Glomerular endothelial cell (primary cell): ENCODE measurements at regions not wholly inside any gene's neighbourhood (a gene's known extent, or its start where the extent isn't known, plus 50 kb on each side); places are given as distances from the start of the nearest gene placed in this dataset.
"Not testable (repeated sequence)": the region's sequence is repeated elsewhere in the genome, so short reads cannot be mapped to it uniquely, and the experiment has no call there.

Experiments
- DNase-seq: peaks from one replicate; pipeline ENCODE4 v3.0.0-alpha.2; 2011; ENCODE audit warnings: low read depth, low spot score; ENCODE audit errors: extremely low read depth

DNA sequence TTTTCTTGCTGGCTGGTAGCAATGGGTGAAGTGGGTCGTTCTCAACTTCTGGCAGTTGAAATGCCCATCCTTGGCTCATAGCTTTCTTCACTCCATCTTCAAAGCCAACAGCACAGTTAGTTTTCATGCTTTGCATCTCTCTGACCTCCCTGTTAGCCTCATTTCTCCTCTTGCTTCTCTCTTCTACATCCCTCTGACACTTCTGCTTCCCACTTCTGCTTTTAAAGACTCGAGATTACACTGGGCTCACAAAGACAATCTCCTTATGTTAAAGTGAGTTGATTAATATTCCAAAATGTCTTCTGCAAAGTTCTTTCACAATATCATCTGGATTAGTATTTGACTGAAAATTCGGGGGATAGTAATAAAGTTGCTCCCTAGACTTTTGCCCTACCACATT lies 684.8 kb upstream of the CCNG1 start:
- DNase-seq, result no peak

GRCh38 chr5:162762119-162762518 lies 675.3 kb upstream of the CCNG1 start:
- no peak for DNase-seq

GRCh38 chr5:162769019-162769418 lies 668.4 kb upstream of the CCNG1 start:
- DNase-seq, result no peak

DNA sequence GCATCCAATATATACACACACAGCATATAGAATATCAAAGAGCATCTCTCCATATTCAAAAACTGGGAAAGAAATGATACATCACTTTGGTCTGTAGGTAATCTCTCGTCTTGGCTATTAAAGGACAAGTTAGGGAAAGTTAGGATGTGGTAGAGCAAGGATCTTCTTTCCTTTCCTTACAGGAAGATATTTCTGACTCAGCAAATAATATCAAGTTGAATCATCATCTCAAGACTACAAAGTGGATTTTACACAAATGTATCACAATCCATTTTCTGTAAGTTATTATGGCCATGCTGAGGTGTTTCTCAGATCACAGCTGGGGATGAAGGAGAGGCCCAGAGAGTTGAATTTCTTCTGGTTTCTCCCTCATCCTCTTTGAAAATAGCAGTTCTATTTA lies 651.7 kb upstream of the CCNG1 start:
- no peak for DNase-seq

DNA sequence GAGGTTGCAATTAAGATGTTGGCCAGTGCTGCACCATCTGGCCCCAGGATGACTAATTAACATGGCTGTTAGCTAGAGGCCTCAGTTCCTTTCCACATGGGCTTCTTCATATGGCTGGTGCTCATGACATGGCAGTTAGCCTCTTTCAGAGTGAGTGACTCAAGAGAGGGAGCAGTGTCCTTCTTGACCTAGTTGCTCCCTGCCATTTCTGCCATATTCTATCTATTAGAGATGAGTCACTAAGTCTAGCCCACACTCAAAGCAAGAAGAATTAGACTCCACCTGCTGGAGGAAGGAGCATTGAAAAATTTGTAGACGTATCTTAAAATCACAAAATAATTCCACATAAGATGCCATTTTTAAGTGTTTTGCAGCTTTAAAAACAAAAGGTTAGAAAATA lies 651.2 kb upstream of the CCNG1 start:
- no peak for DNase-seq

GRCh38 chr5:162796507-162796906 lies 640.9 kb upstream of the CCNG1 start:
- DNase-seq, result no peak

DNA sequence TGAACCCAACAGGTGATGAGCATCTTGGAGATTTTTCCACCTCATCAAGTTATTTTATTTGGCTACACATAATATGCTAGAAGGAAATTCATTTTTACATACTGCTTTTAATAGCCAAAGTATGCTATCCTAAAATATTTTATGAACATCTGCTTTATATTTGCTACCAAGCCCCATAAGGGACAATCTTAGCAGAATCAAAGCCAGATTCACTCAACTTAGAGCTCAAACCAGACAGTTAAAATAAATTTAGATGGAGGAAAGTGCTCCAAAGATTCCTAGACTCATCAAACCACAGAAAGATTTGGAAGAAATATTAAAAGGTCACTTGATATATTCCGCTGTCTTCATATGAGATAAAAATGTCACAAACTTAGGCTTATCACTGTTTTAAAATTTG lies 637.1 kb upstream of the CCNG1 start:
- DNase-seq, result no peak

- no peak for DNase-seq
Measured at GRCh38 chr5:162801235-162801634, 636.2 kb upstream of the CCNG1 start.

DNA sequence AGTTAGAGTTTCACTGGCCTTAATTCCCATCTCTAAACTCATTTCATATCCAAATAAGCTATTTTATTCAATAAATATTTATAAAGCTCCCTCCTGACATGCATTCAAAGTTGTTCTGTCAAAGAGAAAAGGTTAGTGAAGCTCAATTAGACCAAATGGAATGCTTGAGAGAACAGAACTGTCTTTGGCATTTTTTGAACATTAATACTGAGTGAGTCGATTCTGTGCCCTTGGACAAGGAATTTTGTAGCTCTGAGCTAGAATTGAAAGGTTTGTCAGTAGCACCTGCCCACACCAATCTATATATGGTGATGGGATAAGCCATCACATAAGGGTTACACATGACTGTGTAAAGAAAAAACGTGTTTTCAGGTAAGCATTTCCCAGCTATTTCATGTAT lies 631.2 kb upstream of the CCNG1 start:
- no peak for DNase-seq

DNA sequence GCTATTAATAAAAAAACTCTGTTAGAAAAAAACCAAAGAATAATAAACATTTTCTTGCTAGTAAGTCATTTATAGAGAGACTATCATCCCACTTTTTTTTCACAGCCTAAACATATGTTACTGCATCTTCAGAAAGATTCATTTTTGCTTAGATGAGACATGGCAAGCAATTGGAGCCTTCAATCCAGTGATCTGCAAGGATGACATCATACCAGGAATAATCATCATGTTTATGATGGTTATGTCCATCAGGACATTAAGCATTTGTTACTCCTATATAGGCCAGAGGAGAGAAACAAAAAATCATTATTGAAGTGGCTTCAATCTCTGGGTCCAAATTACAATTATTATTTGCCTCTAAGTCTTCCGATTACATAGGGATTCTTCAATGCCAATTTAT lies 626.3 kb upstream of the CCNG1 start:
- no peak for DNase-seq

GRCh38 chr5:162816816-162817215 lies 620.6 kb upstream of the CCNG1 start:
- no peak for DNase-seq

DNA sequence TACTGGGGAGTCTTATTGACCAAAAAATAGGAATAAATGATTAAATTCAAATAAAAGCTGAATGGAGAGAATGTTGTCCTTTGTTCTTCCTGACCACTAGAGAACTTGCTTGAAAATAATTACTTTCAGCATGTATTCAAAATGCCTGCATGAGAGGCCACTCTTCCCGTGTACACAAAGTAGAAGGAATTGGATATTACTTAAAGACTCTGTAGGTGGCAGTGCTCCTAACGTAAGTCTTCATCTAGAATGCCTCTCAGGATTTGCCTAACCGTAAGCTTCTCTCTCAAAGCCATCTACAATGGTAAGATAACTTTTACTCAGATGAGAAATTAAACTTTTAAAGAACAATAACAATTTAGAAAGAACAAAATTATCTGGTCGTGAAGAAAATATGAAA lies 620.0 kb upstream of the CCNG1 start:
- no peak for DNase-seq

DNA sequence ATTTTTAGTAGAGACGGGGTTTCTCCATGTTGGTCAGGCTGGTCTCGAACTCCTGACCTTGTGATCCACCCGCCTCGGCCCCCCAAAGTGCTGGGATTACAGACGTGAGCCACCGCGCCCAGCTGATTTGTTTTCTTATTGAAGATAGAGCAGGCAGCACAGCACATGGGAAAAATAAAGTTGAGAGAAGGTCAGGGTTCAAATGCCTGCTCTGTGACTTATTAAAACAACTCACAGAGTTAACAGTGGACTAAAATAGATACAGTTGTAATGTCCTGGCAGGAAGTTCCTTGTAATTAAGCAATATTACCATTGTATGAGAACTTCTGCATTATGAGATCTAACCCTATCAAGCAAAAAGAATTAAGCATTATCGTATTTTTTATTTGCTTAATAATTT lies 615.7 kb upstream of the CCNG1 start:
- DNase-seq, result not testable (repeated sequence)

GRCh38 chr5:162824360-162824759 lies 613.0 kb upstream of the CCNG1 start:
- DNase-seq, result no peak

DNA sequence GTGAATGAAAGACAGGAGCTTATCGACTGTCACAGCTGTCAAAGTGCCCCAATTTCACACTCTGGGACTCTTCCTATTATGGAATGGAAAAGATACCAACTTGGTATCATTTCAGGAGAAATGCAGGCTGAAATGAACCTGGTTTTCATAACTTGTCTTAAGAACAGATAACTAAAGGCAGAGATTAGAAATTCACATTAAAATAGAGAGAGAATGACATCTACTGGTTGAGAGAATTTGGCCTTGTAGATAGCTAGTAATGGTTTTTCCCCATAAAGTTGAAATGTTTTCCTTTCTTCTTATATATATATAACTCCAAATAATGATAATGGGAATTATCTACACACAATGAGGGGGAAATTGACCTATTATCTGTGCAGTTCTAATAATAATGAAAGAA lies 600.2 kb upstream of the CCNG1 start:
- DNase-seq, result no peak

DNA sequence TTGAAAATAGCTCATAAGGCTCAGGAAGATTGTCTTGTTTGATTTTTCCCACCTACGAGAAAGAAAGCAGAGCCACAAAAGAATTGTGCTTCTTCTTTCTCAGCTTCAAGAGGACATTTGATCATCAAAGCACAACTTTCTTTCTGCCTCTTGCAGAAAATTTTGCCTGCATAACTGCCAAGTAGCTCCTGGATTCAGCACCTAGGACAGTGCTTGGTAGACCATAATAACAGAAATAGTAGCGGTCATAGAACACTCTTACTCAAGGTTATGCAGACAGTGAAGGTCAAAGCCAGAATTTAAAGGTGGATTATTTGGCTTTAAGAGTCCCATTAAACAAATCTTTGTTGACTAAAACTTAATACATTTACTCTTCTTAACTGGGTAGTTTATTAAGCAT lies 594.7 kb upstream of the CCNG1 start:
- DNase-seq, result no peak

DNA sequence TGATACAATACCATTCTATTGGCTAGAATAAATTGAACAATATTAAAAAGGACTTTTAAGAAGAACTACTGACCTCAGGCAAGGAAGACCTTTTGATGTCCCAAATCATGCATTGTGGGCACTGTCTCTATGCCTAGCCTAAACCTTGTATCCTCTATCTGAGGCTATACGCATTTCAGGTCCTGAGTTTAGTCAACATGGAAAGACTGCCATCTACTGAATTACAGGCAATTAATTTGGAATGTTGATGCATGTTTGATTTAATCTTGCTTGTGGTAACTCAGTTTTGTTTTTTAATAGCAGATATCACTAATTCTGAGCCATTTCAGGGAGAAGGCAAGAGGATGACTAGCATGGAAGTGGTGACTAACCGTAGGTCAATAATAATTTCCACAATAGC lies 585.3 kb upstream of the CCNG1 start:
- no peak for DNase-seq

- DNase-seq, result no peak
Measured at GRCh38 chr5:162858770-162859169, 578.6 kb upstream of the CCNG1 start.

DNA sequence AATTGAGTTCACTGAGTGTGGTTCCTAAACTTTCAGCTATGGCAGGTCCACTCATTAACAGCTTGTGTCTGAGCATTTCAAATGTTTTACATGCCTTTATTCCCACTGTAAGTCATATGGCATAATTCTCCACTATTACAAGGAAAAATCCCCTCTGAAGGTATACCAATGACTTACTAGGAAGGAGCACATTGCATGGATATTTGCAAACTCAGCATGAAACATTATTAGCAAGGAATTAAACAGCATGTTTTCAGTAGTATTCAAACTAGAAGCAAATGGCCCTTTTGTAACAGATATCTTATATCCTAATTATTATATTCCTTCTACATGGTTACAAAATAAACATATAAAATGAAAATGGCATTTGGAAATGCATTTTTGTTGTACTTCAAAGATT lies 566.4 kb upstream of the CCNG1 start:
- DNase-seq, result no peak

DNA sequence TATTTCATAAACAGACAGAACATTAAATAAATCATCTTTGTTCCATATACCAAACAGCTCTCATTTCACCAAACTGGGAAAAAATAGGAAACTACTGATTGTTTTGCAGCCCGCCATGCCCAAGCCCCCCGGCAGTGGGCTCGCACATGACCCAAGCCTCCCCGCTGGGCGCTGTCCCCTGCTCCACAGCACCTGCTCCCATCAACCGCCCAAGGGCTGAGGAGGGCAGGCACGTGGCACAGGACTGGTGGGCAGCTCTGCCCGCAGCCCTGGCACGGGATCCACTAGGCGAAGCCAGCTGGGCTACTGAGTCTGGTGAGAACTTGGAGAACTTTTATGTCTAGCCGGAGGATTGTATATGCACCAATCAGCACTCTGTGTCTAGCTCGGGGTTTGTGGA lies 554.8 kb upstream of the CCNG1 start:
- DNase-seq, result no peak

GRCh38 chr5:162886717-162887116 lies 550.7 kb upstream of the CCNG1 start:
- no peak for DNase-seq

DNA sequence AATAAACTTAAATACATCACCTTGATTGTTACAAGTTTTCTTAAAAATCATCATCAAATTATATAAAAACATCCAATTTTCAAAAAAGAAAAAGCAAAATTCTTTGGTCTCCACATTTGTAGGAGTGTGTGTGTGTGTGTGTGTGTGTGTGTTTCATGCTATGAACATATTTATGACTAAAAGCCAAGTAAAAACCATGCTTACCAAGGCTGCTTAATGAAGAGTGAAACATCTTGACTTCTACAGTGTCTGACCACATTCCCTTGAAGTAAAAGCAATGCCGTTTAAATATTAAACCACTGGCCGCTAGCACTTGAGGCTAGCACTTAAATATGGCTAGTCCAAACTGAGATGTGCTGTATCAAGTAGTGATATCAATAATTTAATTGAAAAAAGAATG lies 549.1 kb upstream of the CCNG1 start:
- no peak for DNase-seq

DNA sequence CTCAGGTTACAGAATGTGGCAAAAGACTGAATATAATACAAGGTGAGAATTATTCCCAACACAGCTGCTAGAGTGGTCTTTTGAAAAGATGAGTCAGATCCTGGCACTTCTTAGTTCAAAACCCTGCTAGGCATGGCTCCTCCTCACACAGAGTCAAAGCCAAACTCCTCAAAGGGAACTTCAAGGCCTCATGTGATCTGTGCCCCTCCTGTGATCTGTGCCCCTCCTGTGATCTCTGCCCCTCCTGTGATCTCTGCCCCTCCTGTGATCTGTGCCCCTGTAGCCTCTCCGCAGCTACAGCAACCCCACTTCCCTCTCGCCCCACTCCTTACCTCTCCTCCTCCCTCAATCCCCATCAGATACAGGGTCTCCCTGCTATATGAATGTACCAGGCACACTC lies 525.5 kb upstream of the CCNG1 start:
- DNase-seq, result no peak

DNA sequence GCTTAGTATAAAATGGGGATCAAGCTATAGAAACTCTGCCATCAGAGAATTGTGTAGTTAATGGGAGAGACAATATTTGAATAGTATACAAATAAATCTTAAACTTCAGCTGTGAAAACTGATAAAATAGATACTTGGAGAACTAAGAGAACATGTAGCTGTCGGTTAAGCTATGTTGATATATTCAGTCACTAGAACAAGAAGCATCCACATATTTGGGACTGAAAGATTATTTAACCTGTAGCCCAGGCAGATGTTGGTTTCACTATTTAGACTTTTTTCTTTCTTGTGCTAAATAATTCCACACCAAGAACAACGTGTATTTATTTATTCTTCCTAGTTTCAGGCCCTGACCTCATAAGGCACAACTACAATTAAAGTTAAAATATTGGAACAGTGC lies 521.0 kb upstream of the CCNG1 start:
- DNase-seq, result no peak
